ENCODE measurements at regions not wholly inside any gene's neighbourhood (a gene's known extent, or its start where the extent isn't known, plus 50 kb on each side); places are given as distances from the start of the nearest gene placed in this dataset.

GRCh38 chr2:67851956-67852824 is 210.6 kb downstream of the C1D start:
- TF ChIP-seq CTCF (IDR thresholded peaks at IDR 0.05) (no peak), ZFX (IDR thresholded peaks at IDR 0.05; ENCODE audit: borderline replicate concordance) (no peak)

All from 22Rv1 (cell line).